ENCODE measurements at regions not wholly inside any gene's neighbourhood (a gene's known extent, or its start where the extent isn't known, plus 50 kb on each side); places are given as distances from the start of the nearest gene placed in this dataset.

GRCh38 chr1:238767321-238767720, 619.0 kb upstream of the CHRM3 start:
- TF ChIP-seq EZH2 (IDR thresholded peaks at IDR 0.05) (no peak), POLR2AphosphoS5 (IDR thresholded peaks at IDR 0.05; ENCODE audit: borderline replicate concordance, low read depth, low read length) (no peak)

All from SK-N-MC (cell line).